ENCODE measurements at regions not wholly inside any gene's neighbourhood (a gene's known extent, or its start where the extent isn't known, plus 50 kb on each side); places are given as distances from the start of the nearest gene placed in this dataset.

- Histone ChIP-seq H3K23ac (ENCODE audit: insufficient read length) (no peak overlapping the region), H2BK15ac (ENCODE audit: low read length) (no peak overlapping the region), H3K36me3 (ENCODE audit: control insufficient read depth in 2 of 4, insufficient read depth in 4 of 4, low read length in 3 of 4) (no peaks in the 10 kb centered on the region), H3K23me2 (ENCODE audit: low read depth, low read length) (no peaks in the 10 kb centered on the region), H4K8ac (ENCODE audit: extremely low read depth, insufficient read depth, low read length) (no peak overlapping the region), H3K4ac (replicated peaks; ENCODE audit: insufficient read length, low read depth, low read length) (no peak overlapping the region), H4K91ac (replicated peaks; ENCODE audit: insufficient read length, low read length) (no peak overlapping the region), H3K79me1 (ENCODE audit: low read depth, low read length) (no peaks in the 10 kb centered on the region; the same call in 1 of the 2 replicates), H3K18ac (ENCODE audit: extremely low read depth, low read length) (no peak overlapping the region), H2AFZ (ENCODE audit: low read length) (no peak overlapping the region), H2AK5ac (ENCODE audit: low read depth, low read length) (no peak overlapping the region), H4K20me1 (replicated peaks in 1 of 2; ENCODE audit: control insufficient read depth in 1 of 2, insufficient read depth in 2 of 2, low read length in 2 of 2) (no peaks in the 10 kb centered on the region), H3K9ac (replicated peaks in 1 of 4; ENCODE audit: extremely low read depth in 1 of 4, low read depth in 3 of 4, low read length in 3 of 4) (no peak overlapping the region), H4K5ac (ENCODE audit: insufficient read length, low read depth, low read length) (no peak overlapping the region), H3K4me3 (ENCODE audit: extremely low read depth in 1 of 4, insufficient read depth in 2 of 4, low read depth in 3 of 4, low read length in 4 of 4) (no peak overlapping the region), H3K56ac (replicated peaks; ENCODE audit: insufficient read length, low read depth, low read length) (no peak overlapping the region), H2BK20ac (ENCODE audit: low read length) (no peak overlapping the region), H3K4me1 (replicated peaks in 1 of 4; ENCODE audit: control insufficient read depth in 3 of 4, insufficient read depth in 4 of 4, low read length in 3 of 4) (no peaks in the 10 kb centered on the region), H3K27me3 (replicated peaks in 1 of 4; ENCODE audit: control insufficient read depth in 3 of 4, extremely low read depth in 1 of 4, insufficient read depth in 3 of 4, low read length in 3 of 4) (no peaks in the 10 kb centered on the region), H2BK120ac (replicated peaks; ENCODE audit: low read depth, low read length) (no peak overlapping the region), H3K4me2 (ENCODE audit: insufficient read depth in 1 of 2, low read depth in 2 of 2, low read length in 2 of 2) (no peak overlapping the region), H3K27ac (ENCODE audit: low read depth, low read length) (no peak overlapping the region), H2BK12ac (ENCODE audit: low read depth, low read length) (no peak overlapping the region), H3K14ac (ENCODE audit: insufficient read length) (no peak overlapping the region), H3K79me2 (ENCODE audit: control insufficient read depth in 1 of 2, insufficient read depth in 2 of 2, low read length in 2 of 2) (no peaks in the 10 kb centered on the region), H3K9me3 (ENCODE audit: insufficient read depth in 2 of 2, low read depth in 1 of 2, low read length in 1 of 2) (no peaks in the 10 kb centered on the region), H2BK5ac (ENCODE audit: low read depth, low read length) (no peak overlapping the region)
- DNase-seq (ENCODE audit: low read depth in 1 of 2, low spot score in 2 of 2) (no peak), FAIRE-seq (no peak)
- 79% methylated on average over 3 of the region's 3 CpGs; no CpG with 5 or more reads in 1 of the 2 experiments for WGBS, 2 experiments (ENCODE audit: extremely low coverage in 1 of 2, insufficient coverage in 1 of 2, insufficient read length in 1 of 2, insufficient replicate concordance in 2 of 2, low coverage in 1 of 2, low lambda C conversion rate in 2 of 2, missing lambda C conversion rate in 1 of 2)
- ChIA-PET CTCF (ENCODE audit: partially characterized antibody) (interaction anchor here (0.8 kb wide), 1 partner anchor 194 kb away, joined by 3 read pairs; no protein-coding TSS in a partner anchor), POLR2A (ENCODE audit: partially characterized antibody) (no interaction called here)
- TF ChIP-seq POLR2A (IDR thresholded peaks at IDR 0.05; ENCODE audit: control extremely low read depth in 1 of 2, low read depth in 2 of 2, low read length in 2 of 2), result no peak
- no peak for TF ChIP-seq KDM4A (IDR thresholded peaks at IDR 0.05; ENCODE audit: low read depth, low read length, severe bottlenecking)
- TF ChIP-seq RAD21 (IDR thresholded peaks at IDR 0.05 in 1 of 2, conservative IDR thresholded peaks at IDR 0.05 in 1 of 2; ENCODE audit: low read depth in 2 of 2, low read length in 2 of 2), result no peak
- TF ChIP-seq ASH2L (IDR thresholded peaks at IDR 0.05; ENCODE audit: low read length), result no peak
- TF ChIP-seq CHD2 (IDR thresholded peaks at IDR 0.05; ENCODE audit: low read length), result no peak
- no peak for TF ChIP-seq CTBP2 (IDR thresholded peaks at IDR 0.05; ENCODE audit: borderline replicate concordance, insufficient read depth, insufficient read length, low read length)
These were observed 116.2 kb downstream of the ZFP64 start for GRCh38 chr20:52075400-52075799.

Data from H1 (cell line).